ENCODE measurements at regions not wholly inside any gene's neighbourhood (a gene's known extent, or its start where the extent isn't known, plus 50 kb on each side); places are given as distances from the start of the nearest gene placed in this dataset.

GRCh38 chr15:36331531-36332275 is 247.7 kb upstream of the CDIN1 start:
- no peaks in the 10 kb centered on the region for H3K4me1 ChIP-seq
- no peaks in the 10 kb centered on the region for H3K36me3 ChIP-seq
- no peak overlapping the region for H3K27ac ChIP-seq
- 75 to 78% (median 77%) methylated on average over 6 of the region's 6 CpGs for WGBS, 5 donors
- no peaks in the 10 kb centered on the region for H3K27me3 ChIP-seq
- DNase-seq, result peak in 1 of 2 donors; percentile 16
- H3K9me3 ChIP-seq, result peaks cover 0 to 5% (median 0%) of the 10 kb centered on the region in 4 donors
- intact Hi-C loops (cut with DNase I; ENCODE audit: low total_unique reads), result no loop called here
- TF ChIP-seq POLR2AphosphoS5 (IDR thresholded peaks at IDR 0.05) (no peak), POLR2A (IDR thresholded peaks at IDR 0.05) (no peak), EP300 (IDR thresholded peaks at IDR 0.05) (no peak), CTCF (IDR thresholded peaks at IDR 0.05) (no peak)
- peak overlapping the region in 2 of 4 donors; percentile 5 to 9 for H3K4me3 ChIP-seq

GRCh38 chr15:36332301-36332700 is 247.1 kb upstream of the CDIN1 start:
- no peaks in the 10 kb centered on the region for H3K27me3 ChIP-seq
- no peak for TF ChIP-seq POLR2AphosphoS5 (IDR thresholded peaks at IDR 0.05)
- TF ChIP-seq POLR2A (IDR thresholded peaks at IDR 0.05), result no peak
- no peak for TF ChIP-seq EP300 (IDR thresholded peaks at IDR 0.05)
- DNase-seq, result no peak
- no peaks in the 10 kb centered on the region for H3K36me3 ChIP-seq
- no peak overlapping the region for H3K27ac ChIP-seq
- intact Hi-C loops (cut with DNase I; ENCODE audit: low total_unique reads), result no loop called here
- no peaks in the 10 kb centered on the region for H3K4me1 ChIP-seq
- WGBS, 5 donors, result 67 to 92% (median 89%) methylated on average over 2 of the region's 2 CpGs
- H3K9me3 ChIP-seq, result peaks cover 0 to 5% (median 0%) of the 10 kb centered on the region in 4 donors
- H3K4me3 ChIP-seq, result no peak overlapping the region

- DNase-seq, result no peak
- WGBS, 5 donors, result 91 to 100% (median 93%) methylated on average over 2 of the region's 2 CpGs
- Histone ChIP-seq H3K4me1 (no peaks in the 10 kb centered on the region), H3K36me3 (no peaks in the 10 kb centered on the region), H3K27ac (no peak overlapping the region), H3K4me3 (no peak overlapping the region), H3K27me3 (no peaks in the 10 kb centered on the region), H3K9me3 (peaks cover 0 to 5% (median 0%) of the 10 kb centered on the region in 4 donors)
- intact Hi-C loops (cut with DNase I; ENCODE audit: low total_unique reads), result no loop called here
- TF ChIP-seq EP300 (IDR thresholded peaks at IDR 0.05), result no peak
- no peak for TF ChIP-seq CTCF (IDR thresholded peaks at IDR 0.05)
- TF ChIP-seq POLR2A (IDR thresholded peaks at IDR 0.05), result no peak
- no peak for TF ChIP-seq POLR2AphosphoS5 (IDR thresholded peaks at IDR 0.05)
These were observed 246.5 kb upstream of the CDIN1 start for GRCh38 chr15:36332896-36333295.

- 21 to 40% (median 27%) methylated on average over 3 of the region's 3 CpGs for WGBS, 5 donors
- peak in 1 of 2 donors; percentile 46 for DNase-seq
- intact Hi-C loops (cut with DNase I; ENCODE audit: low total_unique reads), result no loop called here
- H3K27ac ChIP-seq, result no peak overlapping the region
- H3K4me3 ChIP-seq, result no peak overlapping the region
- H3K27me3 ChIP-seq, result no peaks in the 10 kb centered on the region
- no peaks in the 10 kb centered on the region for H3K36me3 ChIP-seq
- H3K9me3 ChIP-seq, result no peaks in the 10 kb centered on the region
- H3K4me1 ChIP-seq, result no peaks in the 10 kb centered on the region
- TF ChIP-seq POLR2AphosphoS5 (IDR thresholded peaks at IDR 0.05), result no peak
- TF ChIP-seq CTCF (IDR thresholded peaks at IDR 0.05), result no peak
- TF ChIP-seq EP300 (IDR thresholded peaks at IDR 0.05), result no peak
- TF ChIP-seq POLR2A (IDR thresholded peaks at IDR 0.05), result no peak
These were observed 245.4 kb upstream of the CDIN1 start for GRCh38 chr15:36334059-36334458.

GRCh38 chr15:36335224-36335623 is 244.2 kb upstream of the CDIN1 start:
- Histone ChIP-seq H3K4me1 (no peaks in the 10 kb centered on the region), H3K9me3 (no peaks in the 10 kb centered on the region), H3K27ac (no peak overlapping the region), H3K4me3 (no peak overlapping the region), H3K36me3 (no peaks in the 10 kb centered on the region), H3K27me3 (no peaks in the 10 kb centered on the region)
- DNase-seq, result no peak
- WGBS, 5 donors, result 84 to 87% (median 85%) methylated on average over 2 of the region's 2 CpGs
- no peak for TF ChIP-seq POLR2AphosphoS5 (IDR thresholded peaks at IDR 0.05)
- TF ChIP-seq POLR2A (IDR thresholded peaks at IDR 0.05), result no peak
- TF ChIP-seq CTCF (IDR thresholded peaks at IDR 0.05), result no peak
- intact Hi-C loops (cut with DNase I; ENCODE audit: low total_unique reads), result no loop called here
